GM12875 (cell line): ENCODE measurements at regions not wholly inside any gene's neighbourhood (a gene's known extent, or its start where the extent isn't known, plus 50 kb on each side); places are given as distances from the start of the nearest gene placed in this dataset.

Experiments
- H3K4me3 ChIP-seq: one replicate; pipeline ENCODE4 v1.5.1; 2011; ENCODE audit warnings: low read depth, low read length, control low read depth
- TF ChIP-seq, protein P1 (sequence below): IDR thresholded peaks from 2 replicates; pipeline ENCODE4 v1.5.1; 2011; ENCODE audit warnings: low read depth, mild to moderate bottlenecking, control low read depth, inconsistent platforms, low read length, moderate library complexity, borderline replicate concordance; ENCODE audit not compliant: insufficient read depth

DNA sequence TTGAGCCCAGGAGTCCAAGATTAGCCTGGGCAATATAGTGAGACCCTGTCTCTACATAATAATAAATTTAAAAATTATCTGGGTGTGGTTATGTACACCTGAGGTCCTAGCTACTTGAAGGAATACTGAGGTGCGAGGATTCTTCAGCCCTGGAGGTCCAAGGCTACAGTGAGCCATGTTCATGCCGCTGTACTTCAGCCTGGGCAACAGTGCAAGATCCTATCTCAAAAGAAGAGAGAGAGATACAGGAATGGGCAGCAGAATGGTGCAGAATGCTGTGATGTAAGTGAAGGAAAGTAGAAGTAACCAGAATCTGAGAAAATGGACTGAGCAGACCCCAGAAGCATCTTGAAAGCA lies 62.7 kb upstream of the EXOC4 start:
- H3K4me3 ChIP-seq, result no peak overlapping the region
- TF ChIP-seq, protein P1, sequence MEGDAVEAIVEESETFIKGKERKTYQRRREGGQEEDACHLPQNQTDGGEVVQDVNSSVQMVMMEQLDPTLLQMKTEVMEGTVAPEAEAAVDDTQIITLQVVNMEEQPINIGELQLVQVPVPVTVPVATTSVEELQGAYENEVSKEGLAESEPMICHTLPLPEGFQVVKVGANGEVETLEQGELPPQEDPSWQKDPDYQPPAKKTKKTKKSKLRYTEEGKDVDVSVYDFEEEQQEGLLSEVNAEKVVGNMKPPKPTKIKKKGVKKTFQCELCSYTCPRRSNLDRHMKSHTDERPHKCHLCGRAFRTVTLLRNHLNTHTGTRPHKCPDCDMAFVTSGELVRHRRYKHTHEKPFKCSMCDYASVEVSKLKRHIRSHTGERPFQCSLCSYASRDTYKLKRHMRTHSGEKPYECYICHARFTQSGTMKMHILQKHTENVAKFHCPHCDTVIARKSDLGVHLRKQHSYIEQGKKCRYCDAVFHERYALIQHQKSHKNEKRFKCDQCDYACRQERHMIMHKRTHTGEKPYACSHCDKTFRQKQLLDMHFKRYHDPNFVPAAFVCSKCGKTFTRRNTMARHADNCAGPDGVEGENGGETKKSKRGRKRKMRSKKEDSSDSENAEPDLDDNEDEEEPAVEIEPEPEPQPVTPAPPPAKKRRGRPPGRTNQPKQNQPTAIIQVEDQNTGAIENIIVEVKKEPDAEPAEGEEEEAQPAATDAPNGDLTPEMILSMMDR, result no peak

DNA sequence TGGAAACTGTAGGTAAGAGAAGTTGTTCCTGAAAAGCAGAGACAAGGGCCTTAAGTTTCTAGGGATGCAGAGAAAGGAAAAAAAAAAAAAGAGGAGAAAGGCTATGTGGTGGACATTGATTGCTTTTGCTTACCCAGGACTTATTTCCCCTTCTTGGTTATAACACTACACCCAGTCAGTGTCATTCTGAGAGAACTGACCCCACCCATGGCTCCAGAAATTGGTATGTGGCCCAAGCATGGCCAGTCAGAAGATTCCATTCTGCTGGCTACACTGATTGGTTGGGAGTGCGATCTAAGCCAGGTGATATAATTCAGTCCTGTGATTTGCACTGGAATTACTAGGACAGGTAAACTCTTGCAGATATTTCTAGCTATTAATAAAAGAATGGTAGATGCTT lies 62.2 kb upstream of the EXOC4 start:
- TF ChIP-seq, protein P1, result no peak
- no peak overlapping the region for H3K4me3 ChIP-seq

DNA sequence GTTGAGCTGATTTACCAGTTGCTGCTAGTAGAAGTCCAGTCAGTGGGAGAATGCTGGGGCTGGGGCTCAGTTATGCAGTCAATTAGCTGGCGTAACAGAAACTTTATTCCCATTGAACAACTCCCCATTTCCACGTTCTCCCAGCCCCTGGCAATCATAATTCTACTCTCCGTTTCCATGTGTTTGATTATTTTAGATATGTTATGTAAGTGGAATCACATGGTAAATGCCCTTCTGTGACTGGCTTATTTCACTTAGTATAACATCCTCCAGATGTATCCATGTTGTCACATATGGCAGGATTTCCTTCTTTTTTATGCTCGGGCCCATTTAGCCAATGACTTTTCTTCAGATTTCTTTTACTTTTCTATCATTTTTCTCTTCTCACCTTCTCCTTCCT lies 61.1 kb upstream of the EXOC4 start:
- TF ChIP-seq, protein P1, result no peak
- H3K4me3 ChIP-seq, result no peak overlapping the region

DNA sequence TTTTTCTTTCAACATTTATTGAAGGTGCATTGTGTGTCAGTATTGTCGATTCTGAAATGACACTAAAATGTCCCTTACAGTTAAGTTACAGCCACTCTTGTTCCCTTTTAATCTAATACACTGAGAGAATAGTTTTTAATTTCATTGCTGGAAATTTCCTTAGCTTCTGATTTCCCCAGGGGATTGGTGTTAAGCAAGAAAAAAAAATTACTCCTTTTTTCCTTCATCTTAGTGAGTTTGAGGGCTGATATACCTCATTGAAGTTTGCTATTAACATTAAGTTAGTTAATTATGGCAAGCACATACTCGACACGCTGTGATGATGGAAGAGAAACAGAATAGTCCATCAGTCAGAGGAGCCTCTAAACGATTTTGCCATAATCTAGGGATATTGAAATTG lies 57.0 kb upstream of the EXOC4 start:
- TF ChIP-seq, protein P1, result no peak
- H3K4me3 ChIP-seq, result no peak overlapping the region

DNA sequence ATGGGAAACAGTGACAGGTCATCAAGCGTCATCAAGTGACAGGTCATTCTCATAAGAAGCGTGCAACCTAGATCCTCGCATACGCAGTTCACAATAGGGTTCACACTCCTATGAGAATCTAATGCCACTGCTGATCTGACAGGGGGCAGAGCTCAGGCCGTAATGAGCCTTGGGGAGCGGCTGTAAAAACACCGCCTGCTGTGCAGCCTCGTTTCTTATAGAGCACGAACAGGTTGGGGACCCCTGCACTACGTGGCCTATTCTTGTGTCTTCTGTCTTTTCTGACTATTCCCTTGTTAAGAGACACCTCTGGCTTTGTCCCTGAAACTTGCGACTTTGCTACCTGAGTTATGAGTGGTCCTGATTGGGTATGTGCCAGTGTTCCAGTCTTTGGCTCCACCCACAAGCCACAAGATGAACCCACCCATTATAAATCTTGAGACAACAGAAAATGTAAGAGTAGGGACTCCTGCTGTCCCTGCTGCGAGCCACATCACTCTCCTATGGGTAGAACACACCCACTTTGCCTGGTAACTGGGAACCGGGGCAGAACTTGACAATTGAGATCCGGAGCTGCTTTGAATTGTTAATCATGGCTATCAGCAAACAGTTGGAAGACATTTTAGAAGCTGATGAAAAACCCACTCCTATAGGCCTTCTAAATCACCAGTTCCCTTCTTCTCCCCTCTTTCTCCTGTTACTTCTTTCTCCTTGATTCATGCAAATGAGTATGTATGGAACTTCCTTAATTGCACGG lies 55.8 kb upstream of the EXOC4 start:
- TF ChIP-seq, protein P1, result no peak
- H3K4me3 ChIP-seq, result no peak overlapping the region

DNA sequence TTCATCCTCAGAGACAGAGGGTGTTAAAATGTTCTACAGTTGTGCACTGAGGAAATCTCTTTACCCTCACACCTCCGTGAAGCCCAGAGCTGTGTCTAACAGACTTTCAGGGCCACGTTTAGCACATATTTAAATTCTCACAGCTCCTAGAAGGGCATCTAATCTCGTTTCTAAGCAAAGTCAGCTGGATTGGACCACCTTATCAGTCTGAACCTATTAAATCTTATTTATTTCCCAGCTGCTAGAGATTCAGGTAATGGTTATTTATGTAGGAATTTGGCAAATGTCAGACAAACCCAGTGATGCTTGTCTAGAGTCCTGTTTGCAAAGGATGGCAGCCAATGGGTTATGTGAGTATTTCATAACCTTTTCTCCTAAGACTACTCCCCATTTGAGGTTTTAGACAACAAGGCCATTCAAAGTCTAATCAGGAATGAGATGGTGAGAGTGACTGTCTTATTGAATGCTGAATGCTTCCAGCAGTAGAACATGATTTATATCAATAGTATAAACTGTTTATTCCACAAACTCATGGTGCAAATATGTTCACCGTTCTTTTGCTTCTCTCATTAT lies 54.8 kb upstream of the EXOC4 start:
- H3K4me3 ChIP-seq, result no peak overlapping the region
- TF ChIP-seq, protein P1, result no peak

DNA sequence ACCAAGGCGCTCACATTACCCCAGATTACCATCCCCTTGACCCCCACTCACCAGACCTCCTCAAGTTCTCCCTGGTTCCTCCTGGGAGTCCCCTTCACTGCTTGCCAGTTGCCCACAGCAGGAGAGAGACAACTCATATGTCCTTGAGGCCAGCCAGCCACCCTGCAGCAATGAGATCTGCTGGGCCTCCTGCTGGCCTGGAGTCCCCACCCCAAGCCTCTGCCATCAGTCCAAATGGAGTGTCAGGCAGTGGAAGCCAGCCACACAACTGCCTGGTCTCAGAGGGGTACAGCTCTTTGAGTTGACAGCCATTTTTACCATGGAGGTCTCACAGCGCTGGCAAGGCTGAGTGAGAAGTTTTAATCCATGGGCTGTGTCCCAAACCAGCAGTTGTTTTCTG lies 53.0 kb upstream of the EXOC4 start:
- TF ChIP-seq, protein P1, result no peak
- H3K4me3 ChIP-seq, result no peak overlapping the region
